A673 (cell line): ENCODE measurements at regions not wholly inside any gene's neighbourhood (a gene's known extent, or its start where the extent isn't known, plus 50 kb on each side); places are given as distances from the start of the nearest gene placed in this dataset.

ENCODE experiments used
- EZH2 ChIP-seq: fragments of 200-600 bp; sonication (generic); IDR thresholded peaks from 2 replicates; pipeline ENCODE4 v1.6.1; 2017; ENCODE audit warnings: borderline replicate concordance, low read depth, mild to moderate bottlenecking, mixed read lengths, antibody characterized with exemption, low read length; ENCODE audit not compliant: poor library complexity, severe bottlenecking
- TF ChIP-seq, protein P1 (sequence below): fragments of 300-800, 200-600 bp; sonication (generic); conservative IDR thresholded peaks from 2 replicates; pipeline ENCODE4 v1.5.1; 2017; ENCODE audit warnings: low read depth, mild to moderate bottlenecking, antibody characterized with exemption, low read length, moderate library complexity, mixed read lengths

- TF ChIP-seq, protein P1, sequence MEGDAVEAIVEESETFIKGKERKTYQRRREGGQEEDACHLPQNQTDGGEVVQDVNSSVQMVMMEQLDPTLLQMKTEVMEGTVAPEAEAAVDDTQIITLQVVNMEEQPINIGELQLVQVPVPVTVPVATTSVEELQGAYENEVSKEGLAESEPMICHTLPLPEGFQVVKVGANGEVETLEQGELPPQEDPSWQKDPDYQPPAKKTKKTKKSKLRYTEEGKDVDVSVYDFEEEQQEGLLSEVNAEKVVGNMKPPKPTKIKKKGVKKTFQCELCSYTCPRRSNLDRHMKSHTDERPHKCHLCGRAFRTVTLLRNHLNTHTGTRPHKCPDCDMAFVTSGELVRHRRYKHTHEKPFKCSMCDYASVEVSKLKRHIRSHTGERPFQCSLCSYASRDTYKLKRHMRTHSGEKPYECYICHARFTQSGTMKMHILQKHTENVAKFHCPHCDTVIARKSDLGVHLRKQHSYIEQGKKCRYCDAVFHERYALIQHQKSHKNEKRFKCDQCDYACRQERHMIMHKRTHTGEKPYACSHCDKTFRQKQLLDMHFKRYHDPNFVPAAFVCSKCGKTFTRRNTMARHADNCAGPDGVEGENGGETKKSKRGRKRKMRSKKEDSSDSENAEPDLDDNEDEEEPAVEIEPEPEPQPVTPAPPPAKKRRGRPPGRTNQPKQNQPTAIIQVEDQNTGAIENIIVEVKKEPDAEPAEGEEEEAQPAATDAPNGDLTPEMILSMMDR: no peak
- TF ChIP-seq EZH2: no peak
Observed at GRCh38 chr12:75759196-75759595, 247.8 kb upstream of the KRR1 start.
